Effector memory CD8-positive, alpha-beta T cell (primary cell): ENCODE measurements at regions not wholly inside any gene's neighbourhood (a gene's known extent, or its start where the extent isn't known, plus 50 kb on each side); places are given as distances from the start of the nearest gene placed in this dataset.

Experiments used
- ATAC-seq: fragments of 150-1000 bp; cut with Tn5 transposase; replicated peaks from 2 replicates; pipeline ENCODE4 v1.10.0; 2021; ENCODE audit warnings: mild to moderate bottlenecking, moderate library complexity
- DNase-seq, 3 experiments: peaks; one replicate each; pipeline ENCODE4 v3.0.0; 2021
- H3K27ac Mint-ChIP-seq, 2 donors: one replicate each; pipeline ENCODE4 v1.8.0; 2022; ENCODE audit warnings: mild to moderate bottlenecking in 2 of 2, mixed read lengths in 2 of 2, moderate library complexity in 2 of 2
- H3K27me3 Mint-ChIP-seq, 2 donors: one replicate each; pipeline ENCODE4 v1.8.0; 2022; ENCODE audit warnings: mixed read lengths in 2 of 2
- H3K36me3 Mint-ChIP-seq: one replicate; pipeline ENCODE4 v1.8.0; 2022; ENCODE audit warnings: mild to moderate bottlenecking, moderate library complexity, mixed read lengths; ENCODE audit not compliant: insufficient read depth
- H3K4me1 Mint-ChIP-seq, 2 donors: one replicate each; pipeline ENCODE4 v1.8.0; 2022; ENCODE audit warnings: low read depth in 2 of 2, mixed read lengths in 2 of 2
- H3K4me3 Mint-ChIP-seq, 2 donors: one replicate each; pipeline ENCODE4 v1.8.0; 2022; ENCODE audit warnings: mild to moderate bottlenecking in 2 of 2, mixed read lengths in 2 of 2, moderate library complexity in 2 of 2
- H3K9me3 Mint-ChIP-seq, 2 donors: one replicate each; pipeline ENCODE4 v1.8.0; 2022; ENCODE audit warnings: mixed read lengths in 2 of 2

DNA sequence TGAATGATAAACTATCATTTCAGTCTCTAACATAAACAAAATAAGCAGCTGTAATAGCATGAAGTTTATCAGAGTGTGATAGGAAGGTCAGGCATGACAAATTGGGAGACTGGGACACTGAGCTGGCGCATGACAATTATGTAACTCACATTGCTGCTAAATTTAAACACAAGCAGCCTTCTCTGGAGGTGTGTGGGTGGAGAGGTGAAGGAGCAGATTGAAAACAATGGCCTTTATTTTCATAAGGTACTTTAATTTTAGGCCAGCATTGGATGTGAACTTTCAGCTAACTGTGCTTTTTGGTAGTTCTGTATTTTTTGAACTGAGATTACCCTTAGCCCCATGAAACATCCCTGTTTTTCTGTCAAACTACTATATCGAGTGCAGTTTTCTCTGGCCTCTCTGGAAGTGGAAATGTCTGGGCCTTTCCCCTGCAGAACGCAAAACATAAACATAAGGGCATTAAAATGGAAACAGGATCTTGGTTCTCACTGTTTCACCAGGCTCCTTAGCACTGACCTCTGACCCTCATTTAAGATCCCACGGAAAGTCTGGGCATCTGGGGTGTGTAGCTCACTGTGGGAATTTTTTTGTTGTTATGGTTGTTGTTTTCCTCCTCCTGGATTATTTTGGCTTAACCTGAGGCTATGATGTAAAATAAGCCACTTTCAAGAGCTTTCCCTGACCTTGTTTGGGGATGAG is 160.1 kb upstream of the DPH6 start:
- Mint-ChIP-seq H3K36me3 (no peaks in the 10 kb centered on the region), H3K4me3 (no peak overlapping the region)
- no peak for DNase-seq

DNA sequence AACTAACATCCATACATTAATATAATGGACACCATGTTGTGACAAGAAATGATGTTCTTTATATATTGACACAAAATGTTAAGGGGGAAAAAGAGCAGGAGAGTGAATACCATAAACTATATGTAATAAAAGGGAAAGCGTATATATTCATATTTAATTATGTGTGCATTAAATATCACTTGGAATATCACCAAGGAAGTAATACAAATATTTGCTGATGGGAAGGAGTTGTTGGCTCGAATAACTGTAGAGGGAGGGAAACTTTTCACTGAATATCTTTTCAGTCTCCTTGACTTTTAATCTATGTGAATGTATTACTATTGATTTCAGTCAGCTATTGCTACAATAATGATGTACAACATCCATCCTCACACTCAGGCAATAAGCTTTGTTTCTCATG is 167.0 kb upstream of the DPH6 start:
- peaks cover 0 to 7% of the 10 kb centered on the region in 2 donors for H3K9me3 Mint-ChIP-seq
- no peak overlapping the region for H3K27ac Mint-ChIP-seq
- H3K4me1 Mint-ChIP-seq: no peaks in the 10 kb centered on the region
- ATAC-seq (no peak), DNase-seq (no peak)
- H3K4me3 Mint-ChIP-seq: no peak overlapping the region
- H3K36me3 Mint-ChIP-seq: no peaks in the 10 kb centered on the region
- H3K27me3 Mint-ChIP-seq: peaks cover 0 to 11% of the 10 kb centered on the region in 2 donors

More for the DNA sequence above, 160.1 kb upstream of the DPH6 start:
- Mint-ChIP-seq H3K27ac (no peak overlapping the region), H3K4me1 (no peaks in the 10 kb centered on the region), H3K27me3 (no peaks in the 10 kb centered on the region), H3K9me3 (no peaks in the 10 kb centered on the region)
- no peak for ATAC-seq

DNA sequence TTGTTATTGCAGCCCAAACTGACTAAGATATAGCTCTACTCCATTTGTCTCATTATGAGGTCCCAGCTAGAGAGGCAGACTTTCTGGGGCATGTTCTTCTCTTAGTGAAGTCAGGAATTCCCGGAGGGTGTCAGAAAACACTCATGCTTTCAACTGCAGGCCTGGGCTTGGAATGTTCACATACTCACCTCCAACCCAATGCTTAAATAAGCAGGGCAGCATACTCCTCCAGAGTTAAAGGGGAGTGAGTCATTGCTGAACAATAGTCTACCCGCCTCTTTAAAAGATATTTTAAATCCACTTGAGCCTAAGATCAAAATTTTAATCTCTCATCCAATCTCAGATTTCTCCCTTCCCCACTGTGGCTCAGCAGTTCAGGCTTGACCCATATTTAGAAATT is 167.8 kb upstream of the DPH6 start:
- Mint-ChIP-seq H3K9me3 (peaks cover 0 to 7% of the 10 kb centered on the region in 2 donors), H3K36me3 (no peaks in the 10 kb centered on the region), H3K4me3 (no peak overlapping the region), H3K27ac (no peak overlapping the region), H3K4me1 (no peaks in the 10 kb centered on the region), H3K27me3 (peaks cover 0 to 12% of the 10 kb centered on the region in 2 donors)
- no peak for ATAC-seq
- no peak for DNase-seq

DNA sequence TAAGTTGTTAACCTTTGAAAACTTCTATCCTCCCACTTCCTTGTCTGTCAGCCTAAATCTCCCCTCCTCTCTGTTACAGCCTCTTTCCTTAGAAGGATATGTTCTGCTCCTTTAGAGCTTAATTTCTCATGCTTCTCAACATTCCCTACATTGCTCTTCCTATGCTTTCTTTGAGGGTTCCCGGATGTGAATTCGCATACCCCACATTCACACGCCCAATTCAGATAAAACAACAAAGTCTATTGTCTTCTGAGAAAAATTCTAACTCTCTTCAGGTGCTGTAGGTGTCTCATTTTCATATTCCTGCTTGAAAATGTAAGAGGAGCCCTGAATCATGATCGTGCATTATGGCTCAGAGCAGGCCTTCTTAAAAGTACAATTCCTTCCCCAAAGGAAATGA is 171.8 kb upstream of the DPH6 start:
- DNase-seq (no peak), ATAC-seq (no peak)
- H3K4me3 Mint-ChIP-seq: no peak overlapping the region
- H3K9me3 Mint-ChIP-seq: peaks cover 0 to 7% of the 10 kb centered on the region in 2 donors
- no peak overlapping the region for H3K27ac Mint-ChIP-seq
- no peaks in the 10 kb centered on the region for H3K36me3 Mint-ChIP-seq
- no peaks in the 10 kb centered on the region for H3K4me1 Mint-ChIP-seq
- H3K27me3 Mint-ChIP-seq: peaks cover 0 to 21% of the 10 kb centered on the region in 2 donors

DNA sequence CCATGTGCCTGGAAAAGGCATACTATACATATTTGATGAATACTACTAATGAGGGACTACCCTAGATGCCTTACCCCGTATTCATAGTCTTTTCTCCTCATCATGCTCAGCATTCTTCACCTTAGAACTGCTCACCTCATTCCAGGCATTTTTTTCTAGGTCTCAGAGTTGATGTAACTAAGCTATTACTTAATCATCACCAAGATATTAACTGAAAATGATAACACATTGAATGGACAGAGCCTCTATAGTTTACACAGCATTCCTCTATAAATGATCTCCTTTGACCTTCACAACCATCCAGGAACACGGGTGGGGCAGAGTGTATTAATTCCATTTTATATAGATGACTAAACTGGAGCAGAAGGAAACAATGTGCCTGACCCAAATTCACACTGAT is 174.1 kb upstream of the DPH6 start:
- H3K4me1 Mint-ChIP-seq: no peaks in the 10 kb centered on the region
- no peaks in the 10 kb centered on the region for H3K36me3 Mint-ChIP-seq
- H3K27me3 Mint-ChIP-seq: peaks cover 0 to 21% of the 10 kb centered on the region in 2 donors
- no peak for ATAC-seq
- peaks cover 0 to 7% of the 10 kb centered on the region in 2 donors for H3K9me3 Mint-ChIP-seq
- no peak overlapping the region for H3K4me3 Mint-ChIP-seq
- no peak for DNase-seq
- H3K27ac Mint-ChIP-seq: no peak overlapping the region

DNA sequence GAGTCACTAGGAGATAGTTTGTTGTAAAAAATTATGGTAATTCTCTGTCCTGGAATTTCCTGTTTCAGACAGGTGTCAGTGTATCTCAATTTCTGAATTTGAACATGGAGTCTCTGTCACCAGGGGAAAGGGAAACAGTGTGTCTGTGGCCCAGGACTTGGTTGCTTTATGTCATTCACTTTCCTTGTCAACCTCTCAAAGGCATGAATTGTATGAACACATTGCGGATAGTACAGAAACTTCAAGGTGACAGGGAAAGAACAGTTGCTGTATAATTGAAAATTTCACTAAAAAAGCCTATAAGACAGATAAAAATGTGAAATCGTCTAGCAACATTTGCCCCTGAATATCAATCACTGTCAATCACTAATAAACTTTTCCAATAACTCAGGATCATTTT is 175.0 kb upstream of the DPH6 start:
- Mint-ChIP-seq H3K4me3 (no peak overlapping the region), H3K9me3 (peaks cover 0 to 7% of the 10 kb centered on the region in 2 donors), H3K27ac (no peak overlapping the region), H3K4me1 (no peaks in the 10 kb centered on the region), H3K27me3 (peaks cover 0 to 21% of the 10 kb centered on the region in 2 donors), H3K36me3 (no peaks in the 10 kb centered on the region)
- ATAC-seq: no peak
- no peak for DNase-seq

DNA sequence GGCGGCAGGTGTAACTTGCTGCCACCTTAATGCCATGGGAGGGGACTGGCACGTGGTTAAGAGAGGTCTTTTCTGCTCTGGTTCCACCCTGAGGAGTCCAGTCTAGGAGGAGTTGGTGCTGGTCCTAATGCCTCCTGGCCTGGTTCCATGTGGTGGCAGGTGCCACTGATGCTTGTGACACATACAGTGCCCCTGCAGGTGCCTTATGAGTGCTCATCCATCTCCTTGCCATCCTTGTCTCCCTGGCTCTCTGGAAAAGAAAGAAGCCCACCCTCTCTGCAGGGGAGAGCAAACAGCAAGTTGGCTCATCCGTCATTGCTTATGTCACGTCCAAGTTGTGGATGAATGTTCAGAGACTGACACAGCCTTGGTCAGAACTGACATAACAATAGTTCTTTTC is 175.8 kb upstream of the DPH6 start:
- Mint-ChIP-seq H3K27ac (no peak overlapping the region), H3K36me3 (no peaks in the 10 kb centered on the region), H3K4me3 (no peak overlapping the region), H3K9me3 (peaks cover 0 to 7% of the 10 kb centered on the region in 2 donors), H3K27me3 (peaks cover 0 to 21% of the 10 kb centered on the region in 2 donors), H3K4me1 (no peaks in the 10 kb centered on the region)
- ATAC-seq (no peak), DNase-seq (no peak)

DNA sequence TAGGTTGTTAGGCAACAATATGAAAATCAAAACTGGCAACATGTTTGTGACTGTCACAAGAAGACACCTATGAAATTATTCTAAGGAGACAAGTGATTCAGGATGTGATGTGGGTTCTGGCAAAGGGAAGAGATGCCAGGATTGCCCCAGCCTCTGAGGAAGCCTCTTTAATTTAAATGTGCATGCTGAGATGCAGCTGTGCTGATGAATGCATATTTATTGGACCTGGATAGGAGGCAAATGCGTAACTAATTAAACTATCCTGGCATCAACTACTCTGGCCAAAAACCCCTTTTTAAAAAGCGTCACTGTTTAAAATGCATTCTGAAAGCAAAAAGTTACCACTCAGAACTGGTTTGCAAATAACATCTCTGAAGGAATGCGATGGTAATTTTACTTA is 176.5 kb upstream of the DPH6 start:
- peaks cover 0 to 15% of the 10 kb centered on the region in 2 donors for H3K27me3 Mint-ChIP-seq
- H3K9me3 Mint-ChIP-seq: peaks cover 0 to 4% of the 10 kb centered on the region in 2 donors
- no peaks in the 10 kb centered on the region for H3K36me3 Mint-ChIP-seq
- H3K4me3 Mint-ChIP-seq: no peak overlapping the region
- DNase-seq (no peak), ATAC-seq (no peak)
- H3K4me1 Mint-ChIP-seq: no peaks in the 10 kb centered on the region
- no peak overlapping the region for H3K27ac Mint-ChIP-seq

DNA sequence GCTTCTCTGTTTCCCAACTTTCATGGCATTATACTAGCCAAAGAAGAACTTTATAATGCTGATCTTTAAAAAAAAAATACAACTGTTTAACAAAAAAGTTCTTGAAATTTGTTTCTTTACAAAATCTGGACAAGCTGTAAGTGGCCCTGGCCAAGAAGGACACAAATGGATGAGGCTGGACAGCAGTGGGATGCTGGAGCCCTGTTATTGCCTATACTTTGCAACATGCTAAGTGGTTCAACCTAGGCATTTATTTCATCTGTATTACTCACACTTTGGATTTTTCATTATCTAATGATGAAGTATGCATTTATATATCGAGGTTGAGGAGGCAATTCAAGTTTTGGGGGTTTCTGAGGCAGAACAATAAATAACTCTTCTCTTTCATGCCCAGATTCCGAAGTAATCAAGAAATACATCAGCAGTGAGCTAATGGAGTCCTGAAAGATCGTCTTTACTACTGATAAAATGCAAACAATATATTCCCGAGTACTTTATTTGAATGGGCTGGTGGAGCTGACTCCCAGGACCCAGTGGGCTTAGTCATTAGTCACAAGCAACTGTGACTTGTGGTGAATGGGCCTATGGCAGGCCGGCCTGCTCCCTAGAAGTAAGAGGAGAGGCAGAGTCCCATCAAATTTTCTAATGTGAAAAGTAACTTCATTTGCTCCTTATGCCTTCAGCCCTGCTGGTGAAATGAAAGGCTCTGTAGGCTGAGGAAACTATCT is 177.3 kb upstream of the DPH6 start:
- no peak overlapping the region for H3K27ac Mint-ChIP-seq
- H3K27me3 Mint-ChIP-seq: peaks cover 3 to 8% of the 10 kb centered on the region in 2 donors
- no peaks in the 10 kb centered on the region for H3K4me1 Mint-ChIP-seq
- ATAC-seq: no peak
- H3K36me3 Mint-ChIP-seq: no peaks in the 10 kb centered on the region
- no peak for DNase-seq
- no peaks in the 10 kb centered on the region for H3K9me3 Mint-ChIP-seq
- no peak overlapping the region for H3K4me3 Mint-ChIP-seq

DNA sequence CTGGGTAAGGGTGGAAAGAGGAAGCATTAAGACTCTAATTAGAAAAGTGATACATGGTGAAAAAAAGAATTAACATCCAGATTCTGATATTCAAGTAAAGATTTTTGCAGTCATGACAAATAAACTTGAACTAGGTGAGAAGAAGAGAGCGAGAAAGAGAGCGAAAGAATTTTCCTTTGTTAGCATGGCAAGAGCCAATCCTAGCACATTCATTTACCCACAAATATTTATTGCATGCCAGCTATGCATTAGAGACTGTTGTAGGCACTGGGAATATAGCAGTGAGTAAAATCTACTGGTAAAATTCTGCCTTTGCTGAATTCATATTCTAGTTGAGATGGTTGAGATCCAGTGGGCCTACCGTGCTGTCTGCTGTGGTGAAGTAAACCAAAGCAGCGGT is 177.9 kb upstream of the DPH6 start:
- H3K36me3 Mint-ChIP-seq: no peaks in the 10 kb centered on the region
- H3K4me3 Mint-ChIP-seq: no peak overlapping the region
- ATAC-seq (no peak), DNase-seq (no peak)
- H3K27ac Mint-ChIP-seq: no peak overlapping the region
- no peaks in the 10 kb centered on the region for H3K9me3 Mint-ChIP-seq
- H3K4me1 Mint-ChIP-seq: no peaks in the 10 kb centered on the region
- H3K27me3 Mint-ChIP-seq: peaks cover 6 to 8% of the 10 kb centered on the region in 2 donors

DNA sequence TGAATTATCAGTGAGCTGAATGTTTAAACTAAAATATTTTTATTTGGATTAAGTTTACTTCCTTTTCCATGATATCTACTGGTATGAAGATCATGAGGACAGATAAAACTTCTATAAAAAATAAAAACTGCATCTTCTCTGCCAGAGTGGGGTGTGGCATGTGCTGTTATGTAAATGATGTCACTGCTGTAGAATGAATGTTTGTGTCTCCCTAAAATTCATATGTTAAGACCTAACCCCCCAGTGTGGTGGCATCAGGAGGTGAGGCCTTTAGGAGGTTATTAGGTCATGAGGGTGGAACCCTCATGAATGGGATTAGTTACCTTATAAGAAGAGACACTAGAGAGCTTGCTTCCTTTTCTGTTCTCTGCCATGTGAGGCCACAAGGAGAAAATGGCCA is 178.7 kb upstream of the DPH6 start:
- no peaks in the 10 kb centered on the region for H3K36me3 Mint-ChIP-seq
- H3K27me3 Mint-ChIP-seq: peaks cover 6 to 8% of the 10 kb centered on the region in 2 donors
- H3K4me3 Mint-ChIP-seq: no peak overlapping the region
- DNase-seq (no peak), ATAC-seq (no peak)
- H3K27ac Mint-ChIP-seq: no peak overlapping the region
- no peaks in the 10 kb centered on the region for H3K4me1 Mint-ChIP-seq
- no peaks in the 10 kb centered on the region for H3K9me3 Mint-ChIP-seq

DNA sequence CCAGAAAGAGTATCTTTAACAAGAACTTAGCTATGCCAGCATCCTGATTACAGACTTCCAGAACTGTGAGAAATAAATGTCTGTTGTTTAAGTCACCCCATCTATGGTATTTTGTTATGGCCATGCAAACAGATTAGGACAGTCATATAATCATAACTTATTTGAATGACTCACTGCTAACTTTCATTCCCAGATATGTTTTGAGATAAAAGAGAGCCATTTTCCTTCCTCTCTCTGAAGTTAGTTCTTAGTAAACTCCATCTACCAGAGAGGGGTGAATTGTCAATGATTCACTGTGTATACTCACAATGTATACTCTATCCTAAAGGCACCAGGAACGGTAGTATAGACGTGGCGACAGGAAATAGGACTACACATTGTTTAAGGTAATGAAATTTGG is 179.4 kb upstream of the DPH6 start:
- Mint-ChIP-seq H3K9me3 (no peaks in the 10 kb centered on the region), H3K27ac (no peak overlapping the region), H3K27me3 (peaks cover 3 to 7% of the 10 kb centered on the region in 2 donors), H3K4me1 (no peaks in the 10 kb centered on the region), H3K4me3 (no peak overlapping the region), H3K36me3 (no peaks in the 10 kb centered on the region)
- DNase-seq: no peak
- ATAC-seq: no peak

DNA sequence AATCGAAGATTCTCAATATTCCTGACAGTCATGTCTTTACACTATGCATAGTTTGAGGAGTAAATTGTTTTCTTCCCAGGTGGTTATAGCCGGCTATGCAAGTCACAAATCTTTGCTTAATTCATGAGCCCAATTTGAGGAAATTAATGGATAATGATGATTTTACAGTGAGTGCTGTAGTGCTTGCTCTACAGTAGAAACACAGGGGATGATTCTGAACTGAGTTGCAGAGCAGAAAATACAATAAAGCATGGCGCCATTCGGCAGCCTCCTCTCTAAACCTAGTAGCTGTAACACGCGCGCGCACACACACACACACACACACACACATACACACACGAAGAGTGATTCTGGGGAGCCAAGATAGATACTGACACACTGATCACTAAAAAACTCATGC is 181.7 kb upstream of the DPH6 start:
- no peaks in the 10 kb centered on the region for H3K9me3 Mint-ChIP-seq
- no peak overlapping the region for H3K4me3 Mint-ChIP-seq

More for the DNA sequence above, 181.7 kb upstream of the DPH6 start:
- H3K4me1 Mint-ChIP-seq: no peaks in the 10 kb centered on the region
- peaks cover 0 to 11% of the 10 kb centered on the region in 2 donors for H3K27me3 Mint-ChIP-seq
- DNase-seq (no peak), ATAC-seq (no peak)
- H3K27ac Mint-ChIP-seq: no peak overlapping the region
- peaks cover 3% of the 10 kb centered on the region for H3K36me3 Mint-ChIP-seq
